CD4-positive, alpha-beta T cell (primary cell): ENCODE measurements at regions not wholly inside any gene's neighbourhood (a gene's known extent, or its start where the extent isn't known, plus 50 kb on each side); places are given as distances from the start of the nearest gene placed in this dataset.

Experiments used
- ATAC-seq: fragments of 200-7000 bp; cut with Tn5 transposase; one replicate; pipeline ENCODE4 v1.10.0; 2022; ENCODE audit warnings: mild to moderate bottlenecking; ENCODE audit not compliant: poor library complexity
- CTCF ChIA-PET: fragments of 350-600 bp; sonication (Branson Sonifier 250); formaldehyde crosslinking; loops from one replicate; lab custom pipeline; 2021; ENCODE audit warnings: antibody characterized with exemption, inconsistent platforms; lab: Charles Lee
- POLR2A ChIA-PET: fragments of 350-600 bp; sonication (Branson Sonifier 250); formaldehyde crosslinking; loops from one replicate; lab custom pipeline; 2021; ENCODE audit warnings: antibody characterized with exemption, inconsistent platforms; lab: Charles Lee
- DNase-seq, 14 experiments: peaks; one replicate each; pipeline ENCODE4 v3.0.0-alpha.2; 2013 to 2020; ENCODE audit warnings: mixed read lengths in 2 of 14
- H3K27ac ChIP-seq, 2 donors: one replicate each; pipeline versions ENCODE4 v1.5.1 to v1.7.0; 2013; ENCODE audit warnings: low read length in 2 of 2, low read depth in 1 of 2, mild to moderate bottlenecking in 1 of 2
- H3K27me3 ChIP-seq, 2 experiments: 1 replicate in 1 of 2; 2 replicates in 1 of 2; pipeline versions ENCODE4 v1.6.1 to v1.7.0; 2013; ENCODE audit warnings: low read length in 2 of 2, control low read depth in 1 of 2, mild to moderate bottlenecking in 1 of 2, moderate library complexity in 1 of 2; ENCODE audit not compliant: insufficient read depth in 2 of 2, control insufficient read depth in 1 of 2
- H3K36me3 ChIP-seq: one replicate; pipeline ENCODE4 v1.6.1; 2013; ENCODE audit warnings: low read length, control low read depth; ENCODE audit not compliant: insufficient read depth
- H3K4me1 ChIP-seq: one replicate; pipeline ENCODE4 v1.6.1; 2013; ENCODE audit warnings: low read length, control low read depth; ENCODE audit not compliant: insufficient read depth
- H3K4me3 ChIP-seq: one replicate; pipeline ENCODE4 v1.5.1; 2013; ENCODE audit warnings: mild to moderate bottlenecking, low read length, moderate library complexity
- H3K9me3 ChIP-seq, 2 experiments: 1 replicate in 1 of 2; 2 replicates in 1 of 2; pipeline versions ENCODE4 v1.6.1 to v1.7.0; 2013; ENCODE audit warnings: low read length in 2 of 2, mild to moderate bottlenecking in 2 of 2, control low read depth in 1 of 2, moderate library complexity in 1 of 2; ENCODE audit not compliant: control insufficient read depth in 1 of 2, insufficient read depth in 1 of 2
- H3K27ac Mint-ChIP-seq: one replicate; pipeline ENCODE4 v1.8.0; 2020; ENCODE audit warnings: mixed read lengths
- H3K27me3 Mint-ChIP-seq: one replicate; pipeline ENCODE4 v1.8.0; 2021; ENCODE audit warnings: mixed read lengths
- H3K36me3 Mint-ChIP-seq: one replicate; pipeline ENCODE4 v1.8.0; 2021; ENCODE audit warnings: low read depth, mixed read lengths
- H3K4me1 Mint-ChIP-seq: one replicate; pipeline ENCODE4 v1.8.0; 2021; ENCODE audit warnings: low read depth, mixed read lengths
- H3K4me3 Mint-ChIP-seq: one replicate; pipeline ENCODE4 v1.8.0; 2020; ENCODE audit warnings: mild to moderate bottlenecking, mixed read lengths
- H3K9me3 Mint-ChIP-seq: one replicate; pipeline ENCODE4 v1.8.0; 2020; ENCODE audit warnings: mixed read lengths
- CTCF ChIP-seq: fragments of 200-600 bp; IDR thresholded peaks from one replicate; pipeline ENCODE4 v1.8.0; 2022; ENCODE audit warnings: antibody characterized with exemption, mild to moderate bottlenecking
- intact Hi-C, 2 experiments: fragments of 100-400 bp; cut with DNase I in 1 of 2; cut with micrococcal nuclease in 1 of 2; formaldehyde crosslinking; loops; one replicate each; pipeline versions ENCODE4 v1.15.1 to v1.9.0; 2023 to 2025; cut with DNase I, micrococcal nuclease

- ChIA-PET CTCF (no interaction called here), POLR2A (no interaction called here)
- Mint-ChIP-seq H3K4me3 (no peak overlapping the region), H3K36me3 (no peaks in the 10 kb centered on the region), H3K4me1 (no peaks in the 10 kb centered on the region), H3K9me3 (no peaks in the 10 kb centered on the region), H3K27me3 (no peaks in the 10 kb centered on the region), H3K27ac (no peak overlapping the region)
- ATAC-seq (no peak), DNase-seq (no peak)
- intact Hi-C loops = no loop called here
- H3K27ac ChIP-seq = no peak overlapping the region
- H3K36me3 ChIP-seq = no peaks in the 10 kb centered on the region
- TF ChIP-seq CTCF = no peak
- H3K27me3 ChIP-seq = no peaks in the 10 kb centered on the region
- no peak overlapping the region for H3K4me3 ChIP-seq
- no peaks in the 10 kb centered on the region for H3K4me1 ChIP-seq
- peaks cover 0 to 7% of the 10 kb centered on the region in 2 experiments for H3K9me3 ChIP-seq
Observed at GRCh38 chr18:68103561-68103960, 587.0 kb upstream of the DSEL start.

DNA sequence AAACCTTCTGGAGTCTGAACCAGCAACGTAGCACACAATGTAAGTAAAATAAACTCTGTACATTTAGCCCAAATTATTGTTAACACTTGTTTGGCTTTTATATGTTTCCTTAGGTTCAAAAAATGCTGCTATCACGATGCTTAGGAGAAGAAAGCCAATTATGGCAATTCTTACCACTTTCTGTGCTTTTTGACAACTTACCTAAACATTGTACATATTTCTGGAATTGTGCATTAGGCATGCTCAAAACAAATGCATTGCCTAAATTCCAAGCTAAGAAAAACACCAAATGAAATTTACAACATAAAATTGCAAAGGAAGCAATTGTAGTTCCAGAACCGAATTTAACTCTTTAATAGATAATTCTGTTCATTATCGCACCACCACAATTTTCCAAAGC is 585.6 kb upstream of the DSEL start:
- ATAC-seq = no peak
- no peaks in the 10 kb centered on the region for H3K27me3 ChIP-seq
- no peaks in the 10 kb centered on the region for H3K9me3 Mint-ChIP-seq
- H3K9me3 ChIP-seq = peaks cover 0 to 7% of the 10 kb centered on the region in 2 experiments
- H3K27ac ChIP-seq = no peak overlapping the region
- CTCF ChIA-PET = no interaction called here
- no peaks in the 10 kb centered on the region for H3K36me3 Mint-ChIP-seq
- no peak overlapping the region for H3K4me3 ChIP-seq
- H3K27me3 Mint-ChIP-seq = no peaks in the 10 kb centered on the region
- no peaks in the 10 kb centered on the region for H3K4me1 ChIP-seq
- no peak for TF ChIP-seq CTCF
- POLR2A ChIA-PET = no interaction called here
- intact Hi-C loops = no loop called here
- no peak for DNase-seq
- H3K4me1 Mint-ChIP-seq = no peaks in the 10 kb centered on the region
- no peaks in the 10 kb centered on the region for H3K36me3 ChIP-seq
- no peak overlapping the region for H3K4me3 Mint-ChIP-seq
- H3K27ac Mint-ChIP-seq = no peak overlapping the region

DNA sequence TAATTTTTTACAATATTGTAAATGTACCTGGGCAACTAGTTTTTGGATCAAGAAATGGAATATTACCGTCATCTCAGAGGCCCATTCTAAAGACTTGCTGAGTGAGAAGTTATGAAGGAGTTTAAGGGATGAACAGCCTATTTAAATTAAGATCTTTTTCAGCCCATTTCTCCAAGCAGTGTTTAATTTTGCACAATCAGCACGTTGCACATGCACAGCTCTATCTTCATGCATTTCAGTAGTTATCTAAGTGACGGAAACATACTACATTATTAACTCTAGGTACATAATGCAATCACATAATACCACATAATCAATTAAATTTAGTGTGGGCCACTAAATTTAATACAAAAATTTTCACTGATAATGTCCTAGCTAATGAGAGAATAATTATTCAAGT is 582.1 kb upstream of the DSEL start:
- Histone ChIP-seq H3K4me1 (no peaks in the 10 kb centered on the region), H3K36me3 (no peaks in the 10 kb centered on the region), H3K9me3 (peaks cover 0 to 3% of the 10 kb centered on the region in 2 experiments), H3K27ac (no peak overlapping the region), H3K4me3 (no peak overlapping the region), H3K27me3 (no peaks in the 10 kb centered on the region)
- H3K36me3 Mint-ChIP-seq = no peaks in the 10 kb centered on the region
- H3K4me3 Mint-ChIP-seq = no peak overlapping the region
- POLR2A ChIA-PET = no interaction called here
- H3K27ac Mint-ChIP-seq = no peak overlapping the region
- no peaks in the 10 kb centered on the region for H3K27me3 Mint-ChIP-seq
- ATAC-seq = no peak
- TF ChIP-seq CTCF = no peak
- CTCF ChIA-PET = no interaction called here
- H3K4me1 Mint-ChIP-seq = no peaks in the 10 kb centered on the region
- no peak for DNase-seq
- H3K9me3 Mint-ChIP-seq = no peaks in the 10 kb centered on the region
- intact Hi-C loops = no loop called here
